Brain microvascular endothelial cell (primary cell): ENCODE measurements at regions not wholly inside any gene's neighbourhood (a gene's known extent, or its start where the extent isn't known, plus 50 kb on each side); places are given as distances from the start of the nearest gene placed in this dataset.

ENCODE experiments used
- DNase-seq: peaks from one replicate; pipeline ENCODE4 v3.0.0-alpha.2; 2020
- H3K27ac ChIP-seq: fragments of 250-450 bp; sonication (Bioruptor Pico); 2 replicates; pipeline ENCODE4 v1.5.1; 2020; ENCODE audit warnings: mild to moderate bottlenecking, moderate library complexity
- H3K27me3 ChIP-seq: fragments of 250-450 bp; sonication (Bioruptor Pico); replicated peaks from 2 replicates; pipeline ENCODE4 v1.5.1; 2020; ENCODE audit warnings: mild to moderate bottlenecking
- H3K36me3 ChIP-seq: fragments of 250-450 bp; sonication (Bioruptor Pico); replicated peaks from 2 replicates; pipeline ENCODE4 v1.5.1; 2020; ENCODE audit warnings: mild to moderate bottlenecking
- H3K4me3 ChIP-seq: 2 replicates; pipeline ENCODE4 v1.5.1; 2011; ENCODE audit warnings: low read depth, mild to moderate bottlenecking, control low read depth, low read length, moderate library complexity
- CTCF ChIP-seq: IDR thresholded peaks from 2 replicates; pipeline ENCODE4 v1.5.1; 2011; ENCODE audit warnings: low read depth, mild to moderate bottlenecking, moderate library complexity, low read length, control low read depth, inconsistent platforms; ENCODE audit errors: missing control alignments
- in situ Hi-C: cut with HindIII; loops from 2 replicates; pipeline ENCODE4 v1.10.0; 2017; ENCODE audit warnings: low sequenced_read_pairs, low pct_ligation_motif_present

- Histone ChIP-seq H3K4me3 (no peak overlapping the region), H3K27me3 (no peaks in the 10 kb centered on the region), H3K27ac (no peak overlapping the region), H3K36me3 (no peaks in the 10 kb centered on the region)
- in situ Hi-C loops = no loop called here
- no peak for DNase-seq
- TF ChIP-seq CTCF = no peak
Observed at GRCh38 chr3:143206955-143207337, 87.4 kb downstream of the CHST2 start.

GRCh38 chr3:143207338-143207961 is 87.9 kb downstream of the CHST2 start:
- in situ Hi-C loops = no loop called here
- H3K4me3 ChIP-seq = no peak overlapping the region
- DNase-seq = peak; percentile 33
- H3K27ac ChIP-seq = no peak overlapping the region
- no peaks in the 10 kb centered on the region for H3K27me3 ChIP-seq
- H3K36me3 ChIP-seq = no peaks in the 10 kb centered on the region
- TF ChIP-seq CTCF = no peak

GRCh38 chr3:143208976-143209714 is 89.6 kb downstream of the CHST2 start:
- H3K27me3 ChIP-seq = no peaks in the 10 kb centered on the region
- no peak overlapping the region for H3K4me3 ChIP-seq
- H3K27ac ChIP-seq = no peak overlapping the region
- in situ Hi-C loops = no loop called here
- no peaks in the 10 kb centered on the region for H3K36me3 ChIP-seq
- DNase-seq = no peak
- no peak for TF ChIP-seq CTCF

- Histone ChIP-seq H3K4me3 (no peak overlapping the region), H3K36me3 (no peaks in the 10 kb centered on the region), H3K27ac (no peak overlapping the region), H3K27me3 (no peaks in the 10 kb centered on the region)
- no peak for TF ChIP-seq CTCF
- no peak for DNase-seq
- in situ Hi-C loops = no loop called here
Observed at GRCh38 chr3:143209715-143210059, 90.1 kb downstream of the CHST2 start.

GRCh38 chr3:143210141-143210540 is 90.6 kb downstream of the CHST2 start:
- in situ Hi-C loops = no loop called here
- no peaks in the 10 kb centered on the region for H3K27me3 ChIP-seq
- no peaks in the 10 kb centered on the region for H3K36me3 ChIP-seq
- no peak overlapping the region for H3K4me3 ChIP-seq
- DNase-seq = no peak
- H3K27ac ChIP-seq = no peak overlapping the region
- TF ChIP-seq CTCF = no peak

- in situ Hi-C loops = no loop called here
- Histone ChIP-seq H3K4me3 (no peak overlapping the region), H3K36me3 (no peaks in the 10 kb centered on the region), H3K27ac (no peak overlapping the region), H3K27me3 (no peaks in the 10 kb centered on the region)
- TF ChIP-seq CTCF = no peak
- DNase-seq = no peak
Observed at GRCh38 chr3:143215059-143215458, 95.5 kb downstream of the CHST2 start.
